GM19397 (cell line): ENCODE measurements at regions not wholly inside any gene's neighbourhood (a gene's known extent, or its start where the extent isn't known, plus 50 kb on each side); places are given as distances from the start of the nearest gene placed in this dataset.

Source experiments
- ATAC-seq: cut with Tn5 transposase; IDR thresholded peaks from one replicate; pipeline ENCODE4 v1.9.1; 2021; ENCODE audit warnings: mild to moderate bottlenecking, moderate library complexity; ENCODE audit not compliant: unreplicated experiment

DNA sequence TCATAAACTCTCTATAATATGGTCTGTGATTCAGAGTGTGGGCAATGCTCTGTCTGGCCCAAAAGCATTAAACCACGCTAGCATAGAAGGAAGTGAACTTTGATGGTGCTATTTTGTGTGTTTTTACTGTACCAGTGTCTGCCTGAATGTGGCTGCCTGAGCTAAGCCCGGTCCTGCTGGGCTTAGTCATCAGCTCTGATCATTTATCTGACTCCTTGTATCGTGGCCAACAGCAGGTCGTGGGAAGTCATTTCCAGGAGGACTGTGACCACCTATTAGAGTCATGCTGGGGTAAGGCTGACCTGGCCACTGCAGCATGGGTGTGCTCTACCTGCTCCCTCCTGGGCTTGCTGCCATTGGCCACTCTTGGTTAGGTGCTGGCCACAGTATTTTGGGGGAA, 239.1 kb upstream of the CEP162 start:
- no peak for ATAC-seq

DNA sequence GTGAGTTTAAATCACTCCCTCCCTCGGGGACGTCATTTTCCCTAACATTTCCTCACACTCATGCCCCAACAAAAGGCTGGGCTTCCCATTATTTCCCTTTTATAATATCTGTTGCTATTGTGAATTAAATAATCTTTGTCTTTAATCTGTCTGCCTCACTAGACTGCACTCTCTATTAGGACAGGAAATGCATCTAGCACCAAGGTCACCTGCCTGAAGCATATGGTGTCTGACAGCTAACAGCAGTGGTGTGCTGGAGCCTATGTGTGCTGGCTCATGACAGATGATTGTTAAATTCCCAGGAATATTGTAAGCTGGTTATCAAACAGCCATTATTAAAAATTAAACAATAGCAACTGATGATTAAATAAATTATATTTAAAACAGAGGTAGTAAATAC, 237.0 kb upstream of the CEP162 start:
- ATAC-seq: no peak

DNA sequence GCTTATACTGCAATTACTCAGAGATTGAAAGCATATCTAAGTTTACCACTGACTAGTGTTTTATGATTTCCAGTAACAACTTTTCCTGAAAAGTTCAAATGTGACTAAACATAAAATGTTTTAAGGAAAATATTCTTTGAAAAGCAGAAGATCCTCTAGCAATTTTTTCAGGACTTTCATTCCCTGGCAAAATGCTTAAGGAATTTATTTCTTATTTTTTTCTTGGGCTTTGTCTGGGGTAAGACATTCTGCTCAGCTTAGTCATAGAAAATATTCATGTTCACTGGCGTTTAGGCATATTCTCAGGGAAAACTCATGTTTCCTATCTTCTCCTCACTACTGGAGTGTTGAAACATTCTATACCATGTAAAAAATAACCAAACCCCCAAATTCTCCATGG, 235.3 kb upstream of the CEP162 start:
- no peak for ATAC-seq

DNA sequence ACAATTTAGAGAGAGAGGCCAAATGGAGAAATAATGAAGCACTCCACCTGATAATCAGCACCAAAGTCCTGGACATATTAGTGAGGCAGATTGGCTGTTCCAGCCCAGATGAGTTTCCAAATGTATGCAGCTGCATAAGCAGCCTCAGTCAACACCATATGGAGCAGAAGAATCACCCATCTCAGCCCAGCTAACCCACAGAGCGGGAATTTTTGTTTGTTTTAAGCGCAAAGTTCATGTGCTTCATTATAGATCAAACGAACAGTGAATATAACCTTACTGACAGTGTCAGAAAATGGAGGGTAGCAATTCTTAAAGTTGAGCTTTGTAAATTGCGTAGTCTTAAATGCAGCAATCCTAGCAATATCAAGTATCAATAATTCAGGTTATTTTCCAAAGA, 234.0 kb upstream of the CEP162 start:
- no peak for ATAC-seq

DNA sequence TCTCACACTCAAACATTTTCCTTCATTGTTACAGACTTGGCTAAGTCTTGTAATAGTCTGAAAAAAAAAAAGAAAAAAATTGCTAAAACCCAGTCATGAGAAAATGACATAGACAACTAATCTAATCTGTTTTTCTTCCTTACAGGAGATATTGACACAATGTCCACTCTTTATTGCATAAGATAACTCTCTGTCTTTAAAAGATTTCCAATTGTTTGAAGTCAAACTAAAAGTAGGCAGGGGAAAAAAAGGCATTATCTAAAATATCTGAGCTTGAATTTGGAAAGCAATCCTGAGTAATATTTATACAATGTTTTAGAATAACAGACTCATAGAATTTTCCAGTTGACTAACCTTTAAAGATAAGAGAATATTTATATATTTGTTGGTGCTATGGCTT, 233.0 kb upstream of the CEP162 start:
- ATAC-seq: no peak

DNA sequence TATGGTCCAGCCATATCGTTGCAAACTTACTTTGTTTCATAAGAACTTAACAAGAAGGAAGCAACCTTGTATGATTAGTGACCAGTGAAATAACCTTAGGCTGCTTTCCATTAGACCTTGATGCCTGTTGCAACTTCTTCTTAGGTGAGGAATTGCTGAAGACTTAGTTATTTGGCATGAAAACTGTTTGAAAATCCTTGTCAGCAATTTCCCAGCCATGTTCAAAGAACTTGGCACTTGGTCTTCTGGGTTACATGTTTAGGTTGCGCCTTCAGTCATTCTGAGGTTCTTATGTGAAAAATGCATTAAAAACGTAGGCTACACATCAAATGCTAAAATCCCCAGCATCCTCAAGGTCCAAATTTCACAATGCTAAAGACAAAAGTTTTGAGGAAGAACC, 232.0 kb upstream of the CEP162 start:
- ATAC-seq: no peak

DNA sequence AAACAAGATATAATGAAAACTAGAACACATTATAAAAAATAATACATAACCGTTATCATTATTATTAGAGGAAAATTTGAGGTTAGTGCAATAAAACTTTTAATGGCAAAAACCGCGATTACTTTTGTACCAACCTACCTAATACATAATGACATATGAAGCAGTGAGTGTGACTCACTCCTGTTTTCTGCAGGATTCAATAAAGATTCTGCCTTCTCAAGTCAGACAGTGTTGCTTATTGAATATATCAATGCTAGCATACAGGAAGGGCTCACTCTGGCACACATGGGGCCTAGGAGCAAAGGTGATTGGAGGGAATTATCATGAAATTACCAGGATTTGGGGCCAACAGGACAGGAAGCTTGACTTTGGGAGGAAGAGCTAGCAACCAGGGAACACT, 230.8 kb upstream of the CEP162 start:
- no peak for ATAC-seq

DNA sequence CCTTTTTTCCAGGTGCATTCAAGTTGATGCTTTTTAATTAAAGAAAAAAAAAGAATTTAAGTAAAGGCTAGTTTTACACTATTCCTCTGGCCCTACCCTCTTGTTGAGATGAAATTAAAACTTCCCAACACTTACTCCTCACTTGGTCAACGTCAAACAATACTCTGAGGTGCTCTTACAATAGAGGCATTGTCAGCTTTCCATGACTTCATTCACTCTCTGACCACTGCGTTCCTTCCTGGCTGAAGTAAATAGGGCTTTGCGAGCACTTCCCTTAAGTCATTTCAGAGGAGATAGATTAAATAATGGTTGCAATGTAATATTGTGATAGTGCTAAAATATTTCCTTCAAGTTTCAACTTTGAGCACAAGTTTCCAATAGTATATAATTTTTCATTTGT, 229.8 kb upstream of the CEP162 start:
- ATAC-seq: no peak

DNA sequence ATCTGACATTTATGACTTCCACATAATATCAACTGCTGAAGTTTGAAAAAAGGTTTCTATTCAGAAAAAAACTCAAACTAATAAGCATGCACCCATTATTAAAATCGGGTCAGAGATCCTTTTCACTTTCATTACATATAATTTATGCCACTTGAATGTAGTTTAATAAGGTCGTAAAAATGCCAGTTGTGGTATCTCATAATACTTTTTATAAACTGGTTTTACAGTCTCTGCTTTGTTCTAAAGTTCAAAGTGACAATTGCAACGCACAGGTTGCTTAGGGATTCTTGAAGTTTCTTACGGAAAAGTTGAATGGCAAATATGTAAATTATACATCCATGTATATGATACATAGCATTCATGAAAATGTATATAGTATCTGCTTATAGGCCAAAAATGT, 229.4 kb upstream of the CEP162 start:
- ATAC-seq: no peak

DNA sequence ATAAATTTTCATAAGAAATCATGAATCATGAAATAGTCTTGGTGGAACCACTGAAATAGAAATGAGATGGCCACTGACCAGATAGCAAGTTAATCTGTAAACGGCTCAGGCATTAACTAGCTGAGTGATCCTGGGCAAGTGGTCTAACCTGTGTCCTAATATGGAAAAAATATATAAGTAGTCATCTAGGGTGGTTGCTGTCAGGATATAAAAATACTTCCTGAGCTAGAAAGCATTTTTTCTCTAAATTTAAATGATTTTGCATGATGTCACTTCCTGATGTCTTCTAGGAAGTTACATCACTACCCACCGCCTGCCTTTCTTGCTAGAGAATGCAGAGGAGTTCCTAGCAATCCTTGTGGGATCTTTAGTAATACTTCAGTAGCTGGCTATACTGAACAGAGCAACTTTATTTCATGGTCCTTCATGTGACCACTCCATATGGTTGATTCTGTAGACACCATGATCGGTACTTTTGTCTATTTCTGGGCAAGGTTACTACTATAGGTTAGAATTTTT, 228.1 kb upstream of the CEP162 start:
- ATAC-seq: no peak

DNA sequence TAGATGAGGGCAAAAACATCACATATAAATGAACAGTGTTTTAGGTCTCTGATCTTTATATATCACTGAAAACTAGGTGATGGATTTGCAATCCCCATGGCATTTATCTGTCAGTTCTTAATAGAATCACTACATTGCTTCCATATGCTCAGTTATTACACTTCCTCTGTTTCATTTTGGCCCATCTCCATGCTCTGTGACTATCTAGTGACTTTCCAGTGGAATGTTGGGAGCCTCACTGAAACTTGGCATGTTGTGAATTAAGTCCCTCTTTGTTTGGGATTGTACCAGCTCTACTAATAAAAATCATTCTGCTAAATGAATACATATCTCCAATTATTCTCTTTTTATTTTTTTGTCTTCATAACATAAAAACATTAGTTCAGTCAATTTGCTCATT, 226.1 kb upstream of the CEP162 start:
- ATAC-seq: no peak

DNA sequence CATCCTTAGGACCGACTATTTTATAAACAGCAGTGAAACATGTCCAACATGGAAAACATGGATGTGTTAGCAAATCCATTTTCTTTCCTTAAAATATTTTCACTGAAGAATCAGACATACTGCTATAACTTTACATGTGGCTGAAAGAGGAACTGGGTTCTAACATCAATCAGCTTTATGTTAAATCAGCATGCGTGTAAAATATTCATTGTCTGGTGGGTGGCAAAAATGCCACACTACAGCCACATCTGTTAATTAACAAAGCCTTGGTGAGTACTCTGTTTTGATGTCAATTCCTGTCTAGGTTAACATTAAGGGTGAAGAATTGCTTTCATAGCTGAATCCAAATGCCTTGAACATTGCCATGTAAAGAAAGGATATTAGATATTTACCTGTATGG, 222.6 kb upstream of the CEP162 start:
- ATAC-seq: no peak

DNA sequence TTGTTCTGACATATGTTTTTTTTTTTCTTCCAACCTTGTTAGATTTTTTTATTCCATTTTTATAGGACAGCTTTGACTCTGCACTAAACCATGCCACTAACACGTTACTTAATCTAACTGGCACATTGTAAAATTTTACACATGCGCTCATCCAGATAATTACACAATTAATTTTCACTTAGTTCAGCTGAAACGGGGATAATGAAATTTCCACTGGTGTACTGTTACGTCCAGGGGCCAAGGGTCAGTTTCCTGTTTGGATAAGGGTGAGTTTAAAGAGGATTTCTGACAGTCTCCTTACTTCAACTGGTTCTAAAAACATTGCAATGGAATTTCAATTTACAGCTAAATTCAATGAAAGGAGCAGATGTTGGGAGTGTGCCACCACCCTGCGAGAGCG, 221.8 kb upstream of the CEP162 start:
- ATAC-seq: no peak

DNA sequence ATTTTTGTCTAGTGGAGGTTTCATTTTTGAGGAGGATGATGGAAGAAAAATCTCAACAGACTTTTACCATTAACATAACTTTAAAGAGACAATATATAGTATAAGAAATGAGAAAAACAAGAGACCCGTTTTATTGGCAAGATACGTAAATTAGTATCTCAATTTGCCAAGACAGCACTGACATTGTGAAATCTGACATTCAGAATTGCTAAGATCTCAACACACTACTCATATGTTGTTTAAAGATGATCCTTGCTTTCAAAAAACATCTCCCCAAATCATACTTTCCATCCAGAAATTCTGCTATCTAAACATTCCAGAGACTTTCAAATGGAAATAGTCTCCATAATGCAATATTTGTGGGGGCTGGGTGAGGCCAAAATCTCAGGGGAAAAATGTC, 220.9 kb upstream of the CEP162 start:
- no peak for ATAC-seq

DNA sequence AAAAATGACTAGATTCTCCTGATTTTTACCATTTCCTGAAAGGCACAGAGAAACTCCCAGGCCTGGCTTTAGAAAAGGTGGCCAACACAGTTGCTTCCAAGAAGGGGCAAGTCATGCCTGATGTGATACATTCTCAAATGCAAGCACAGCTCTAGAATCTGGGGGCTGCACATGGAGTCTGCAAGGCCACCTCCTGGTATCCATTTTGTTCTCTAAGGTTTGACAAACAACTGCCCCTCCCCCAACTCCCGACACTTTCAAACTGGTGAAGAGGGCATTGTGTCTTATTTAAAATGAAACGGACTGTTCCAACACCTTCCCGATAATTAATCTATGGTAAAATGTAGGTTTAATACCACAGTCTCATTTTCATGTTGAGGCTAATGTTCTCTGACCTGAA, 220.2 kb upstream of the CEP162 start:
- ATAC-seq: no peak

DNA sequence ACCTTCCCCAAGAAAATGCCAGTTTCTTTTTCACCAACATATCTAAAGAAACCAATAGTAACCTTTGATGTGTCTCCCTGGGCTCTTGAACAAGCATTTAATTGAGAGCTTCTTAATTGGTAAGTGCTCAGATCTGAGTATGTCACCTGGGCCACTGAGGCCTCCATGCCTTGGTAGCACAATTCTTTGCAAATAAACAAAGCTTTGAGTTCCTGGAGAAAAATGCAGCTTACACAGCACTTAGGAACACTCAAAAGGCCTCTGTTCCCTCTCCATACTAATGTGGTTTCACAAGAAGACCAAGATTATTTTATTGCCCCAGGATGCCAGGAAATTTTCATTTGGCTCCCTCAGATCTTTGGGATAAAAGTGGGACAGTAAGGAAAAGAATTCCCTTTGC, 217.6 kb upstream of the CEP162 start:
- no peak for ATAC-seq

DNA sequence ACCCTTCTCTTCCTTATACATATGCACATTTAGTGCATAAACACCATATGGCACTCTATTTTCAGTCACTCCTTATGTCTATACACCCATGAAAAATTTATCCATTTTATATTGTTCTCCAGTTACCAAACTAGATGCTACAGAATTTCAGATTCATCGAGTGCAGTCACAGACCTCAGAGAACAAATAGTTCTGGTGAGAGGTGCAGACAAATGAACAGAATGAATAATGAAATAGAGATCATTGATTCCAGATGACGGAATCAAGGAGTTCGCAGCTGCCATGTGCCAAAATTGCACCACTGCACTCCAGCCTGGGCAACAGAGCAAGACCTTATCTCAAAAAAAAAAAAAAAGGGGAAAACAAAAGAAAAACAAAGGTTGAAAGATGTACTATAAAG, 214.8 kb upstream of the CEP162 start:
- no peak for ATAC-seq

DNA sequence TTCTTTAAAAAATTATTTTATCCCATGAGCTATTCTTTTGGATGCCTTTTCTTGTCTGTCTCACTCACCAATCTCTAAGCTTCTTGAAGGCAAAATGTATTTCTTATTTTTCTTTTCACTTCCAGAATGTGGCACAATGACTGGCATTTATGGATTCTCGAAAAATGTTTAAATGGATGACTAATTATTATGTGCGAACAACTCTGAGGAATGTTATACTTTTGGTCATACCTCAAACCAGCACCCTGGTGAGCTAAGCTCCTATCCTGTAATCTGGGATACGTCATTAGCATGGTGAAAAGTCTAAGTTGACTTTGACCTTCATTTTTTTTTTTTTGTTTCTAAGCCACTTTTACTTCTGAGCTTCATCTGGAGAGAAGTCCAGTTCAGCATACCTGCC, 214.0 kb upstream of the CEP162 start:
- no peak for ATAC-seq

DNA sequence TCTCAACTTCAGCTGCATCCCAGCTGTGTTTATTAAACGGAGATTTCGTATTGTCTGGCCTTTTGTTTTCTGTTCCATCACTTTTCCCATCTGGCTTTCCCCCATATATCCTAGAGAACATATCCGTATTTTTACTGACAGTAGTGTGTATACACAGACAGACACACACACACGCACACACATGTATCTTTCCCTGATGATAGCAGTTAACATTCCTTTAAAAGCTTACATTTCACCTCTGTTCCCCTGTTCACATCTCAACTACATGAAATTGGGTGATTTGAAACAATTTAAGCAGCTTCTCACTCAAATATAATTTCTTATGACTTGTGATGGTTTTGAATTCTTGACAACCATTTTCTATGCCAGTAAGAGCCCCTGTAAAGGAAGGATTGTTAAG, 207.1 kb upstream of the CEP162 start:
- ATAC-seq: no peak

DNA sequence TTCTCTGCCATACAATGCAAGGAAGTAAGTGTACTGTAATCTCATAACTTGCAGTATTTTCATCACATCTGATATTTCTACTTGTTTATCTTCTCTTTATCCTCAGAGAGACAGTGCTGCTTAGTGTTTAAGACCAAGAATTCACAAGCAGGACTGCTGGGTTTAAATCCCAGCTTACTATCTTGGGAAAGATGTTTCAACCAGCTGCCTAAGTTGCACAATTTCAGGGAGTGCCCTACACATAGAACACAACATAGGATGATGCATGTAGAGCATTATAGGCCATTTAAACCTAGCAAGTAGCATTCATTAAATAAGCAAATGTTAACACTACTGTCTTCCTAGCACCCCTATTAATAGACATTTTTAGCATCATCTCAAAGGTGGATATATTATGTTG, 205.2 kb upstream of the CEP162 start:
- no peak for ATAC-seq

DNA sequence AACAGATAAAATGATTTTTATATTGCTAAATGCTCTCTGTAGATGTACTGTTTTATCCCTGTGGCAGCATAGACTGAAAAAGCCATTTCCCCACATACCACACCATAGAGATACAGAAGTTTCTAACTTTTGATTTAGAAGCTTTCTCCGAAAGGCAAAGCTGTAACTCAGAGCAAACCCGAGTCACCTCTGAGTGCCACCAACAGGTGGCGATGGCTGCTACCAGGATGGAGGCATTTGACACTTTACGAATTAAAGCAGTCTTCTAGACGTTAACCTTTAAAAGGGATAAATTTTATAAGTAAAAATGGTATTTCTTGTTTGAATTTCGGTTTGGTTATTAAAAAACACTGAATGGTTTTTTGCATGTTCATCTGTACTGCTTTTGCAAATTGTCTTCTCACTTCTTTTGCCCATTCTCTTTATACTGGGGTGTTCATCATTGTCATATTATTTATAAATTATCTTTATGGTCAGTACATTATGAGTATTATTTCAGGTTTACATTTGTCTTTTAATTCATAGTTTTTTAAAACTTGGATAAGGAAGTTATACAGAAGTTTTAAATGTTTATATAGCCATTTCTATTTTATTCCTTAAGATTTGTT, 201.0 kb upstream of the CEP162 start:
- no peak for ATAC-seq

DNA sequence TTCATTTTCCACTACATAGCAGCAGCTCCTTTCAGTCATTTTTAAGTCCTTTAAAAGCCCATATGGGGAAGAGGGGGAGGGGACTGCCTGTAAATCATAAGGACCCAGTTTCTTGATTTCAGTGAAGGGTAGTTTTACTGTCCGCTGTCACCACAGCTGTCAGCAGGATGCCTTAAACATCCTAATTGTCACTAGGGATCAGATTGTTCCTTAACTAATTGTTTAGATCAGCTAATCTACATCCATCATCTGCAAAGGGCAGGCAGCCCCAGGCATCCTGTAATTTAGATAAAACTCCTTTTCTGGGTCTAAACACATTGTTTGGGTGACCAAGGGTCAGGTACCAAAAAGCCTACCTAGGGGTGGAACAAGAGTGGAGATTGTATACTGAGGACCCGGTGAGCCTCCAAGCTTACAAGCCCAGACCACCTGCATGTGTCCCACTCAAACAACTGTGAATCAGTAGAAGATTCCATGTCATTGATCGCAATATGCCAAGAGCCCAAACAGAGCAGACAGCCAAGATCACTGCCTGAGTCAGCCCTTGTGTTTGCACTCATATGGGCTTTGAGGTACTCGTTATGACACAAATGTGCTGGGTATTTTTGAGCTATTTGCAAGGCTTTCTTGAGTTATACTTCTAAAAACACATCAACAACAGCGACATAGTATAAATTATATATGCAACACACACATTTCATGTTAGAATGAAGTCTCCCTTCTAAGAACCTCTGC, 198.7 kb upstream of the CEP162 start:
- no peak for ATAC-seq

DNA sequence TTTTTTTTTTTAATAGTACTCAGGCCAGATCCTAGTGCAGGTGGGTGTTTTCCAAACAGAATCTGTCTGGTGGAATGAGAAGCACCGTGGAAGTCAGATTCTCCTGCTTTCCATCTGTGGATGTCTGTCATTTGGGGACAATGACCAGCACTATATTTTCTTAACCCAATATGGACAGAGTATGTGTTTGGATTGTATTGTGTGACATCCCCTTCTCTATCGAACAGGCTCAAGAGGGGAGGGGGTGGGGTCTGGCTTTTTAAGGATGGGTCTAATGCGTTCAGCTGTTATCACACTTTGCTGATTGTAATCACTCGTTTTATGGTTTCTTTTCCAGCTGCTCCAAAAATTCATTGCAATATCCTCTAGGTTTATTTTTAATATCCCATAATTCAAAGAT, 197.5 kb upstream of the CEP162 start:
- no peak for ATAC-seq
